Right atrium auricular region (tissue), 2 donors: ENCODE measurements at regions not wholly inside any gene's neighbourhood (a gene's known extent, or its start where the extent isn't known, plus 50 kb on each side); places are given as distances from the start of the nearest gene placed in this dataset.

Source experiments
- DNase-seq: peaks from one replicate; pipeline ENCODE4 v3.0.0-alpha.2; 2019; ENCODE audit warnings: low spot score
- H3K27ac ChIP-seq, 2 donors: fragments of 200-600 bp; sonication (generic); 1 replicate in 1 of 2; 2 replicates in 1 of 2; pipeline ENCODE4 v1.5.1; 2016 to 2019
- H3K27me3 ChIP-seq, 2 donors: fragments of 200-600 bp; sonication (generic); one replicate each; pipeline versions ENCODE4 v1.5.1 to v1.6.0; 2017 to 2019
- H3K36me3 ChIP-seq: fragments of 200-600 bp; sonication (generic); one replicate; pipeline ENCODE4 v1.5.1; 2016
- H3K4me1 ChIP-seq, 2 donors: fragments of 200-600 bp; sonication (generic); one replicate each; pipeline versions ENCODE4 v1.5.1 to v1.6.0; 2017 to 2019
- H3K4me3 ChIP-seq, 2 donors: fragments of 200-600 bp; sonication (generic); 1 replicate in 1 of 2; 2 replicates in 1 of 2; pipeline ENCODE4 v1.5.1; 2017 to 2019; ENCODE audit warnings: mild to moderate bottlenecking in 1 of 2, moderate library complexity in 1 of 2
- H3K9me3 ChIP-seq, 2 donors: fragments of 200-600 bp; sonication (generic); one replicate each; pipeline ENCODE4 v1.5.1; 2019
- CTCF ChIP-seq, 2 donors: fragments of 200-600 bp; sonication (generic); IDR thresholded peaks; one replicate each; pipeline ENCODE4 v1.5.1; 2019; ENCODE audit warnings: antibody characterized with exemption in 2 of 2

GRCh38 chr3:46146548-46146947, 61.6 kb downstream of the CCR1 start:
- Histone ChIP-seq H3K9me3 (no peaks in the 10 kb centered on the region), H3K4me3 (no peak overlapping the region), H3K27ac (no peak overlapping the region), H3K4me1 (no peaks in the 10 kb centered on the region), H3K27me3 (no peaks in the 10 kb centered on the region), H3K36me3 (no peaks in the 10 kb centered on the region)
- DNase-seq, result no peak
- no peak for TF ChIP-seq CTCF (IDR thresholded peaks at IDR 0.05)

- Histone ChIP-seq H3K4me3 (no peak overlapping the region), H3K4me1 (no peaks in the 10 kb centered on the region), H3K27ac (no peak overlapping the region), H3K27me3 (no peaks in the 10 kb centered on the region), H3K9me3 (no peaks in the 10 kb centered on the region), H3K36me3 (no peaks in the 10 kb centered on the region)
- no peak for TF ChIP-seq CTCF (IDR thresholded peaks at IDR 0.05)
- no peak for DNase-seq
Measured at GRCh38 chr3:46146021-46146420, 62.1 kb downstream of the CCR1 start.

GRCh38 chr3:46145147-46145546, 63.0 kb downstream of the CCR1 start:
- no peaks in the 10 kb centered on the region for H3K27me3 ChIP-seq
- H3K36me3 ChIP-seq, result no peaks in the 10 kb centered on the region
- H3K4me1 ChIP-seq, result no peaks in the 10 kb centered on the region
- H3K9me3 ChIP-seq, result no peaks in the 10 kb centered on the region
- no peak overlapping the region for H3K27ac ChIP-seq
- no peak for TF ChIP-seq CTCF (IDR thresholded peaks at IDR 0.05)
- DNase-seq, result no peak
- H3K4me3 ChIP-seq, result no peak overlapping the region

GRCh38 chr3:46143951-46144473, 64.1 kb downstream of the CCR1 start:
- Histone ChIP-seq H3K36me3 (no peaks in the 10 kb centered on the region), H3K4me3 (no peak overlapping the region), H3K27me3 (no peaks in the 10 kb centered on the region), H3K27ac (no peak overlapping the region), H3K9me3 (no peaks in the 10 kb centered on the region), H3K4me1 (no peaks in the 10 kb centered on the region)
- no peak for DNase-seq
- no peak for TF ChIP-seq CTCF (IDR thresholded peaks at IDR 0.05)

- Histone ChIP-seq H3K27me3 (no peaks in the 10 kb centered on the region), H3K36me3 (no peaks in the 10 kb centered on the region), H3K9me3 (no peaks in the 10 kb centered on the region), H3K4me1 (no peaks in the 10 kb centered on the region), H3K4me3 (no peak overlapping the region), H3K27ac (no peak overlapping the region)
- no peak for DNase-seq
- no peak for TF ChIP-seq CTCF (IDR thresholded peaks at IDR 0.05)
Measured at GRCh38 chr3:46141813-46142212, 66.3 kb downstream of the CCR1 start.

- Histone ChIP-seq H3K4me3 (no peak overlapping the region), H3K27ac (no peak overlapping the region), H3K9me3 (no peaks in the 10 kb centered on the region), H3K27me3 (no peaks in the 10 kb centered on the region), H3K4me1 (no peaks in the 10 kb centered on the region), H3K36me3 (no peaks in the 10 kb centered on the region)
- DNase-seq, result no peak
- TF ChIP-seq CTCF (IDR thresholded peaks at IDR 0.05), result no peak
Measured at GRCh38 chr3:46138581-46138980, 69.5 kb downstream of the CCR1 start.
